OCI-LY7 (cell line): ENCODE measurements at regions not wholly inside any gene's neighbourhood (a gene's known extent, or its start where the extent isn't known, plus 50 kb on each side); places are given as distances from the start of the nearest gene placed in this dataset.

Source experiments
- BruUV-seq: library from RNA; stranded (reverse); fragments of 400-500 nt; replicated peaks from 2 replicates; lab custom pipeline; 2021; lab: Mats Ljungman, UMichigan
- CTCF ChIA-PET: fragments of 300-600 bp; sonication (Branson Sonifier 250); formaldehyde crosslinking; loops from one replicate; lab custom pipeline; 2022; ENCODE audit warnings: antibody characterized with exemption; ENCODE audit not compliant: unreplicated experiment; lab: Charles Lee
- POLR2A ChIA-PET: fragments of 300-600 bp; sonication (Branson Sonifier 250); formaldehyde crosslinking; loops from one replicate; lab custom pipeline; 2022; ENCODE audit warnings: antibody characterized with exemption; lab: Charles Lee
- DNase-seq: peaks from one replicate; pipeline ENCODE4 v3.0.0-alpha.2; 2015; ENCODE audit warnings: low spot score
- H2AFZ ChIP-seq: fragments of 200-600 bp; sonication (generic), shearing (Covaris generic); 2 replicates; pipeline ENCODE4 v1.6.1; 2014; ENCODE audit warnings: mild to moderate bottlenecking, antibody characterized with exemption, low read length, moderate library complexity
- H3K27ac ChIP-seq: fragments of 200-600 bp; sonication (generic); 2 replicates; pipeline ENCODE4 v1.5.1; 2014; ENCODE audit warnings: mixed run types, low read depth, mild to moderate bottlenecking, moderate library complexity, low read length, inconsistent platforms; ENCODE audit not compliant: poor library complexity, severe bottlenecking
- H3K36me3 ChIP-seq: fragments of 200-600 bp; sonication (generic); 2 replicates; pipeline ENCODE4 v1.6.1; 2014; ENCODE audit warnings: mild to moderate bottlenecking, antibody characterized with exemption, low read length, moderate library complexity, mixed read lengths; ENCODE audit not compliant: insufficient read depth
- H3K4me1 ChIP-seq: fragments of 200-600 bp; sonication (generic); 2 replicates; pipeline ENCODE4 v1.5.1; 2014; ENCODE audit warnings: mild to moderate bottlenecking, low read length; ENCODE audit not compliant: insufficient read depth, poor library complexity, severe bottlenecking
- H3K4me2 ChIP-seq: fragments of 200-600 bp; sonication (generic); 2 replicates; pipeline ENCODE4 v1.6.1; 2014; ENCODE audit warnings: mild to moderate bottlenecking, low read length
- H3K4me3 ChIP-seq: fragments of 200-600 bp; sonication (generic); 2 replicates; pipeline ENCODE4 v1.5.1; 2014; ENCODE audit warnings: mild to moderate bottlenecking, low read depth, low read length; ENCODE audit not compliant: poor library complexity, severe bottlenecking
- H3K79me2 ChIP-seq: fragments of 200-600 bp; sonication (generic); 2 replicates; pipeline ENCODE4 v1.6.1; 2016; ENCODE audit warnings: low read depth, mild to moderate bottlenecking, low read length, moderate library complexity, mixed read lengths; ENCODE audit not compliant: insufficient read depth
- H3K9me2 ChIP-seq: fragments of 200-600 bp; sonication (generic); 2 replicates; pipeline ENCODE4 v1.6.1; 2016; ENCODE audit warnings: mild to moderate bottlenecking, low read length, mixed read lengths; ENCODE audit not compliant: insufficient read depth
- H3K9me3 ChIP-seq: fragments of 200-600 bp; sonication (generic); 2 replicates; pipeline ENCODE4 v1.6.1; 2014; ENCODE audit warnings: mild to moderate bottlenecking, mixed run types, low read length, mixed read lengths
- H4K20me1 ChIP-seq: fragments of 200-600 bp; sonication (generic); 2 replicates; pipeline ENCODE4 v1.6.1; 2014; ENCODE audit warnings: mild to moderate bottlenecking, antibody characterized with exemption, low read length, moderate library complexity, mixed read lengths; ENCODE audit not compliant: insufficient read depth
- EZH2phosphoT487 ChIP-seq: fragments of 200-600 bp; sonication (generic); IDR thresholded peaks from 2 replicates; pipeline ENCODE4 v1.6.1; 2018; ENCODE audit warnings: low read depth, borderline replicate concordance, mild to moderate bottlenecking, mixed run types, antibody characterized with exemption, low read length, moderate library complexity, mixed read lengths
- intact Hi-C: fragments of 100-400 bp; cut with micrococcal nuclease; formaldehyde crosslinking; loops from one replicate; pipeline ENCODE4 v1.10.0; 2022; ENCODE audit not compliant: unreplicated experiment
- TF ChIP-seq, protein P1 (sequence below): fragments of 200-600 bp; sonication (generic); conservative IDR thresholded peaks from 2 replicates; pipeline ENCODE4 v1.5.1; 2014; ENCODE audit warnings: mild to moderate bottlenecking, antibody characterized with exemption, low read length, moderate library complexity, mixed read lengths

DNA sequence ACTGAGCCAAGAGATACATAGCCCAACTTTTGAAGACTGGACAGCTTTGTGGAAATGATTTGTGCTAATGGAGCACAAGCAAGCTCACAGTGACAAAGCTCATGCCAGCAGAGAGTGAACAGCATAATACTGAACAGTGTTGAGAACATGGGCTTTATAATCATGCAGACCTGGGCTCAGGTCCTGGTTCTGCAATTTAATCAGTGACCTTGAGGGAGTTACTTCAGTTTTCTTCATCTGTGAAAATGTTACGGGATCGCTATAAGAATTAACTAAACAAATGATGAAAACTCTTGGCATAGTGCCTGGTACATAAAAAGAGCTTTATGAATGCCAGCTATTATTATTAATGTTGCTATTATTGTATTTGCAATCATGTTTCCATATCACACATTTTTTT, 690.5 kb upstream of the LRRN3 start:
- Histone ChIP-seq H2AFZ (no peak overlapping the region), H3K4me3 (no peak overlapping the region), H3K79me2 (no peaks in the 10 kb centered on the region), H3K4me2 (no peak overlapping the region), H3K9me2 (no peaks in the 10 kb centered on the region), H3K9me3 (no peaks in the 10 kb centered on the region), H3K36me3 (no peaks in the 10 kb centered on the region), H3K4me1 (no peaks in the 10 kb centered on the region), H3K27ac (no peak overlapping the region), H4K20me1 (no peaks in the 10 kb centered on the region)
- DNase-seq: no peak
- no TSS peak for BruUV-seq
- ChIA-PET CTCF (no interaction called here), POLR2A (no interaction called here)
- intact Hi-C loops: no loop called here
- no peak for TF ChIP-seq EZH2phosphoT487
- TF ChIP-seq, protein P1, sequence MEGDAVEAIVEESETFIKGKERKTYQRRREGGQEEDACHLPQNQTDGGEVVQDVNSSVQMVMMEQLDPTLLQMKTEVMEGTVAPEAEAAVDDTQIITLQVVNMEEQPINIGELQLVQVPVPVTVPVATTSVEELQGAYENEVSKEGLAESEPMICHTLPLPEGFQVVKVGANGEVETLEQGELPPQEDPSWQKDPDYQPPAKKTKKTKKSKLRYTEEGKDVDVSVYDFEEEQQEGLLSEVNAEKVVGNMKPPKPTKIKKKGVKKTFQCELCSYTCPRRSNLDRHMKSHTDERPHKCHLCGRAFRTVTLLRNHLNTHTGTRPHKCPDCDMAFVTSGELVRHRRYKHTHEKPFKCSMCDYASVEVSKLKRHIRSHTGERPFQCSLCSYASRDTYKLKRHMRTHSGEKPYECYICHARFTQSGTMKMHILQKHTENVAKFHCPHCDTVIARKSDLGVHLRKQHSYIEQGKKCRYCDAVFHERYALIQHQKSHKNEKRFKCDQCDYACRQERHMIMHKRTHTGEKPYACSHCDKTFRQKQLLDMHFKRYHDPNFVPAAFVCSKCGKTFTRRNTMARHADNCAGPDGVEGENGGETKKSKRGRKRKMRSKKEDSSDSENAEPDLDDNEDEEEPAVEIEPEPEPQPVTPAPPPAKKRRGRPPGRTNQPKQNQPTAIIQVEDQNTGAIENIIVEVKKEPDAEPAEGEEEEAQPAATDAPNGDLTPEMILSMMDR: no peak

DNA sequence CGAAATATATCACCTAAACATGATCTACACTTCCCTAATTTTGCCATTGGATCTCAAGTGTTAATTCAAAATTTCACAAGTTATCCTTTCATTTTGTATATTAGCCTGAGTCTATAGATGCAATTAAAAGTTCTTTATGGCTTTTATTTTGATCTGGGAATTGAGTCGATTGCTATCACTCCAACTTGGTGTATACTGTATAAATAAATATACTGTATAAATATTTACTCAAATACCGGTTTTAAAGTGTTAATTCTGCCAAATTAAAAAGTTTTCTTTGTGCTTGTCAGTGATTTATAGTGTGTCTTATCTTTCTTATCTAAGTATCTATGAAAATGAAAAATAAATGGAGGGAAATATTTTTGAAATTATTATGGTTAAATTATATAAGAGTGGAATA, 683.7 kb upstream of the LRRN3 start:
- no peak for DNase-seq
- no peaks in the 10 kb centered on the region for H3K79me2 ChIP-seq
- intact Hi-C loops: no loop called here
- POLR2A ChIA-PET: no interaction called here
- H3K4me1 ChIP-seq: no peaks in the 10 kb centered on the region
- no peak for TF ChIP-seq EZH2phosphoT487
- TF ChIP-seq, protein P1: no peak
- no peaks in the 10 kb centered on the region for H3K9me2 ChIP-seq
- H3K4me3 ChIP-seq: no peak overlapping the region
- CTCF ChIA-PET: no interaction called here
- no peak overlapping the region for H3K4me2 ChIP-seq
- BruUV-seq: no TSS peak
- no peak overlapping the region for H2AFZ ChIP-seq
- H4K20me1 ChIP-seq: no peaks in the 10 kb centered on the region
- H3K9me3 ChIP-seq: no peaks in the 10 kb centered on the region
- no peak overlapping the region for H3K27ac ChIP-seq
- no peaks in the 10 kb centered on the region for H3K36me3 ChIP-seq

DNA sequence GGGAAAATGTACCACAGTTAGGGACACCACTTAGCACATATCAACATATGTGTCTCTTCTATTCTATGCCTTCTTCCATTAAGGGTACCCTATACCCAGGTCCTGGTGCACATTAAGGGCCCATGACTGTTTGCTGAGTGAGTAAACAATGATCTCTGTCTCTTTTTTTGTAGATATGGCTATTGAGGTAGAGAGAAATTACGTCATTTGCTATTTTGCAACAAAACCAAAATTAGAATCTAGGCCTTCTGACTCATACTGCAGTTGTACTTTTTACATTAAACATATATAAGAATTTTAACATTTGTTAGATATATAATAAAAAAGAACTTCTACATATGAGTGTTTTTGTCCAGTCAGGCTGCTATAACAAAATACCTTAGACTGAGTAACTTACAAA, 683.2 kb upstream of the LRRN3 start:
- no peak overlapping the region for H3K4me3 ChIP-seq
- H3K36me3 ChIP-seq: no peaks in the 10 kb centered on the region
- H3K9me2 ChIP-seq: no peaks in the 10 kb centered on the region
- no peak for DNase-seq
- H3K27ac ChIP-seq: no peak overlapping the region
- ChIA-PET CTCF (no interaction called here), POLR2A (no interaction called here)
- intact Hi-C loops: no loop called here
- H3K79me2 ChIP-seq: no peaks in the 10 kb centered on the region
- H2AFZ ChIP-seq: no peak overlapping the region
- no peaks in the 10 kb centered on the region for H3K4me1 ChIP-seq
- BruUV-seq: no TSS peak
- H3K9me3 ChIP-seq: no peaks in the 10 kb centered on the region
- TF ChIP-seq, protein P1: no peak
- TF ChIP-seq EZH2phosphoT487: no peak
- no peak overlapping the region for H3K4me2 ChIP-seq
- H4K20me1 ChIP-seq: no peaks in the 10 kb centered on the region
